CD4-positive, alpha-beta memory T cell (primary cell): ENCODE measurements at regions not wholly inside any gene's neighbourhood (a gene's known extent, or its start where the extent isn't known, plus 50 kb on each side); places are given as distances from the start of the nearest gene placed in this dataset.
A peak's percentile ranks its signal among the peaks of the same experiment; 100 is the strongest.
"Not testable (repeated sequence)": the region's sequence is repeated elsewhere in the genome, so short reads cannot be mapped to it uniquely, and the experiment has no call there.

Experiments used
- CTCF ChIA-PET: fragments of 350-600 bp; sonication (Branson Sonifier 250); formaldehyde crosslinking; loops from one replicate; lab custom pipeline; 2021; ENCODE audit warnings: inconsistent platforms; ENCODE audit not compliant: partially characterized antibody; lab: Charles Lee
- POLR2A ChIA-PET: fragments of 350-600 bp; sonication (Branson Sonifier 250); formaldehyde crosslinking; loops from one replicate; lab custom pipeline; 2021; ENCODE audit not compliant: partially characterized antibody; lab: Charles Lee
- DNase-seq, 5 donors: peaks; one replicate each; pipeline versions ENCODE4 v3.0.0 to v3.0.0-alpha.2; 2020 to 2022; ENCODE audit warnings: mixed read lengths in 1 of 5
- H3K27ac ChIP-seq: one replicate; pipeline ENCODE4 v1.7.0; 2013; ENCODE audit warnings: low read depth, low read length
- H3K27me3 ChIP-seq: 2 replicates; pipeline ENCODE4 v1.7.0; 2013; ENCODE audit warnings: mild to moderate bottlenecking, low read length, moderate library complexity; ENCODE audit not compliant: insufficient read depth
- H3K36me3 ChIP-seq: 2 replicates; pipeline ENCODE4 v1.7.0; 2013; ENCODE audit warnings: mild to moderate bottlenecking, low read length, moderate library complexity; ENCODE audit not compliant: insufficient read depth
- H3K4me1 ChIP-seq: 2 replicates; pipeline ENCODE4 v1.7.0; 2013; ENCODE audit warnings: mild to moderate bottlenecking, low read length, moderate library complexity; ENCODE audit not compliant: insufficient read depth
- H3K4me3 ChIP-seq, 2 donors: one replicate each; pipeline ENCODE4 v1.7.0; 2013; ENCODE audit warnings: low read length in 2 of 2, mild to moderate bottlenecking in 1 of 2
- H3K9me3 ChIP-seq, 2 donors: one replicate each; pipeline ENCODE4 v1.7.0; 2013; ENCODE audit warnings: low read length in 2 of 2, control low read depth in 1 of 2; ENCODE audit not compliant: control insufficient read depth in 1 of 2
- H3K27ac Mint-ChIP-seq, 7 donors: one replicate each; pipeline ENCODE4 v1.8.0; 2020 to 2021; ENCODE audit warnings: mixed read lengths in 7 of 7, mild to moderate bottlenecking in 6 of 7, inconsistent platforms in 3 of 7, moderate library complexity in 3 of 7
- H3K27me3 Mint-ChIP-seq, 2 donors: one replicate each; pipeline ENCODE4 v1.8.0; 2020 to 2021; ENCODE audit warnings: mixed read lengths in 2 of 2
- H3K36me3 Mint-ChIP-seq, 2 donors: one replicate each; pipeline ENCODE4 v1.8.0; 2020 to 2021; ENCODE audit warnings: mixed read lengths in 2 of 2, inconsistent platforms in 1 of 2, mild to moderate bottlenecking in 1 of 2
- H3K4me1 Mint-ChIP-seq, 4 donors: one replicate each; pipeline ENCODE4 v1.8.0; 2020 to 2021; ENCODE audit warnings: mixed read lengths in 4 of 4, mild to moderate bottlenecking in 1 of 4
- H3K4me3 Mint-ChIP-seq, 8 donors: one replicate each; pipeline ENCODE4 v1.8.0; 2020 to 2021; ENCODE audit warnings: mixed read lengths in 8 of 8, mild to moderate bottlenecking in 7 of 8, moderate library complexity in 6 of 8, inconsistent platforms in 3 of 8
- H3K9me3 Mint-ChIP-seq, 8 donors: one replicate each; pipeline ENCODE4 v1.8.0; 2020 to 2021; ENCODE audit warnings: mixed read lengths in 8 of 8, mild to moderate bottlenecking in 5 of 8, inconsistent platforms in 3 of 8, moderate library complexity in 1 of 8
- intact Hi-C: fragments of 100-400 bp; cut with micrococcal nuclease; formaldehyde crosslinking; loops from one replicate; pipeline ENCODE4 v1.15.1; 2023

- POLR2A ChIA-PET, H3K27me3 ChIP-seq, H3K36me3 Mint-ChIP-seq, H3K9me3 ChIP-seq, H3K27me3 Mint-ChIP-seq, H3K9me3 Mint-ChIP-seq, H3K4me3 ChIP-seq, H3K4me3 Mint-ChIP-seq, intact Hi-C loops, H3K27ac Mint-ChIP-seq, H3K27ac ChIP-seq, H3K4me1 Mint-ChIP-seq, H3K36me3 ChIP-seq, CTCF ChIA-PET, DNase-seq, H3K4me1 ChIP-seq: not testable (repeated sequence)
These were observed 2721.7 kb upstream of the TPTE start for GRCh38 chr21:7799697-7800096.

DNA sequence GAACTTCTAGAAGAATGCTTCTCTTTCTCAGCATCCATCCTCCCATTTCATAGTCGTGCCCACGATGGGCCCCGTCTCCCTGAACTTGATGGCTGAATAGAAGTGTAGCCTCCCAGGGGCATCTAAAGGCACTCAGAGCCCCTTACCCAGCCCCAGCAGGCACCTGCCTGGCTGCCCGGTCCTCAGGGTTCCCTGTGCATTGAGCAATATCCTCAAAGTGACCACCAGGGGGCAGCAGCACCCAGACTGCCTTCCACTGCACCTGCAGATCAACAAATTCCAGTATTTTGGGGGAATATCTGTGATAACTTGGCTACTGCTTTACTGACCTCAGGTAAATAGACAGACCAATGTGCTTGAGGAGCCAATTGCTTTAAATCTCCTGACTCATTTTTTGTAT, 2707.9 kb upstream of the TPTE start:
- H3K4me1 ChIP-seq, H3K36me3 ChIP-seq, H3K27me3 Mint-ChIP-seq, H3K4me3 ChIP-seq, H3K9me3 Mint-ChIP-seq, POLR2A ChIA-PET, H3K4me1 Mint-ChIP-seq, H3K27me3 ChIP-seq, intact Hi-C loops, H3K9me3 ChIP-seq, H3K4me3 Mint-ChIP-seq, H3K27ac ChIP-seq, H3K36me3 Mint-ChIP-seq, DNase-seq, H3K27ac Mint-ChIP-seq, CTCF ChIA-PET: not testable (repeated sequence)

DNA sequence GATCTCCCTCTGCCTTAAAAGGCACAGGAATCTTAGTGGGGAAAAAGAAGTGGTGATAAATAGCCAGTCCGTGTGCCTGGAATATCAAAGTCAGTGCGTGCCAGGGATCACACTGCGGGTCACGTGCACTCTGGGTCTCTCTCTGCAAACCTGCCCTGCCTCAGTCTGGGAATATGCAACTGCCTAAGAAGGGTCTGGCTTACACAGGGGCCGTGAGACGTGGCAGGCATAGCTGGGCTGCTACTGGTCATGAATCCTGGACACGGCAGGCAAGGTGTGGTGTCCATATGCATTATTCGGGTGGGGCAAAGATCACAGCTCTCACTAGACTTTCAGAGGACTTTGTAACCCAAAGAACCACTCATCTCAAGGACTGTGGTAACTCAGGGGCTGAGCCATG, 2704.4 kb upstream of the TPTE start:
- H3K4me3 Mint-ChIP-seq, H3K27ac Mint-ChIP-seq, H3K36me3 ChIP-seq, H3K9me3 Mint-ChIP-seq, POLR2A ChIA-PET, intact Hi-C loops, H3K4me1 ChIP-seq, H3K4me1 Mint-ChIP-seq, DNase-seq, H3K36me3 Mint-ChIP-seq, H3K27me3 ChIP-seq, H3K9me3 ChIP-seq, CTCF ChIA-PET, H3K27me3 Mint-ChIP-seq, H3K27ac ChIP-seq, H3K4me3 ChIP-seq: not testable (repeated sequence)

GRCh38 chr21:7819301-7819700, 2702.1 kb upstream of the TPTE start:
- H3K4me3 Mint-ChIP-seq, H3K4me1 Mint-ChIP-seq, POLR2A ChIA-PET: not testable (repeated sequence)

DNA sequence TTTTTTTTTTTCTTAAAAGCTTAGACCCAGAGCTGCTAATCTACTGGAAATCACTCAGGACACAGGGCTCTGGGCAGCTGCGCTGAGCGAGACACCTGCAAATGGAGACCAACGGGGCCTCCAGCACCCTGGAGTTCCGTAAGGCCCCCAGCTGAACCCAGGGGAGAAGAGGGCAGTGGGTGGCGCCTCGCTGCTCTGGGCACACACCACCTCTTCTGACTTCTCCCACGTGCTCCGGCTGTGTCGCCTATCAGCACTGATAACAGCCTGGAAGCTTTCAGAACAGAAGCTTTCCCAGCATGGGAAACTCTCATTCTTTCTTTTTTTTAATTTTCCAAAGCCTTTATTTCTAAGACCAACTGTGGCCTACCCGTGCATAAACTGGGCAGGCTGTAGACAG, 2695.8 kb upstream of the TPTE start:
- H3K4me3 ChIP-seq, H3K4me1 ChIP-seq, POLR2A ChIA-PET, H3K4me1 Mint-ChIP-seq, H3K27ac Mint-ChIP-seq, CTCF ChIA-PET, intact Hi-C loops, H3K4me3 Mint-ChIP-seq, DNase-seq, H3K9me3 Mint-ChIP-seq, H3K27me3 Mint-ChIP-seq, H3K9me3 ChIP-seq, H3K27me3 ChIP-seq, H3K36me3 ChIP-seq, H3K27ac ChIP-seq, H3K36me3 Mint-ChIP-seq: not testable (repeated sequence)

More at GRCh38 chr21:7819301-7819700, 2702.1 kb upstream of the TPTE start:
- H3K27ac ChIP-seq, H3K27ac Mint-ChIP-seq, H3K27me3 ChIP-seq, H3K36me3 Mint-ChIP-seq, H3K4me1 ChIP-seq, CTCF ChIA-PET, intact Hi-C loops, H3K9me3 Mint-ChIP-seq, H3K9me3 ChIP-seq, H3K4me3 ChIP-seq, H3K36me3 ChIP-seq, H3K27me3 Mint-ChIP-seq: not testable (repeated sequence)
- peak in 1 of 5 donors; percentile 1 for DNase-seq

DNA sequence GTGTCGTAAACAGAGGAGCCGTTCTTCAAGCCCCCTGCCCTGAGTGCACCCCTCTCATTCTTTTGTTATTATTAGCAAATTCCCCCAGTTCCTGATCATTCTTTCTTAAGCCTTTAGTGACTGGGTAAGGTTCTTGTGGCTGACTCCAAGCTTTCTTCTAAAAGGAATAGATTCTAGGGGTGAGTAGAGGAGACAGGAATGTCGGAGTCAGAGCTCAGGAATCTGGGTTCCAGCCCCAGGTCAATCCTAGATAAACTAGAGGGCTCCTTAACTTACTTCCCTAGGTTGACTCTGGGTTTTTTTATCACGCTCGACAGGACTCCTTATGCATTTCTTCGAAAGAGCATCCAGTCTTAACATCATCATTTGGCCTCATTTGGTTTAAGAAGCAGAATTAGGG, 2695.2 kb upstream of the TPTE start:
- H3K9me3 ChIP-seq, H3K27me3 ChIP-seq, H3K27me3 Mint-ChIP-seq, H3K27ac Mint-ChIP-seq, DNase-seq, H3K9me3 Mint-ChIP-seq, H3K4me1 Mint-ChIP-seq, H3K36me3 Mint-ChIP-seq, H3K4me1 ChIP-seq, H3K36me3 ChIP-seq, H3K4me3 ChIP-seq, H3K27ac ChIP-seq, intact Hi-C loops, POLR2A ChIA-PET, H3K4me3 Mint-ChIP-seq, CTCF ChIA-PET: not testable (repeated sequence)

DNA sequence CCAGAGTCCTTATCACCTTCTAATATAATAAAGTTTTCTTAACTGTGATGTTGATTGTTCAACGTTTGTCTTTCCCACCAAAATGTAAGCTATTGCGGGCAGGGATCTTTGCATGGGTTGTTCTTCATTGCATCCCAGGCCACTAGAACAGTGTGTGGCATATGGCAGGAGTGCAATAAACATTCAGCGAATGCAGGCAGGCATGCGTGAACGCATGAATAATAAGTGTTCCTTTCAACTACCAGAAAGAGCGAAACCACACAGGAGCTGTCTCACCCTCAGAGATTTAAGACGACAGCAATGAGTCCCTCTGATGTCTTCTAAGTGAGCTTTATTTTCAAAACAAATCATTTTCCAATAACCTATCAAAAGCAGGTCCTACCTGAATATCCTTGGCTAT, 2693.1 kb upstream of the TPTE start:
- POLR2A ChIA-PET, H3K27me3 ChIP-seq, H3K4me1 ChIP-seq, H3K9me3 Mint-ChIP-seq, DNase-seq, H3K9me3 ChIP-seq, CTCF ChIA-PET, H3K4me1 Mint-ChIP-seq, H3K27me3 Mint-ChIP-seq, H3K36me3 ChIP-seq, H3K27ac Mint-ChIP-seq, H3K4me3 ChIP-seq, H3K27ac ChIP-seq, H3K36me3 Mint-ChIP-seq, H3K4me3 Mint-ChIP-seq, intact Hi-C loops: not testable (repeated sequence)

- H3K4me3 Mint-ChIP-seq, CTCF ChIA-PET, H3K27me3 ChIP-seq, H3K9me3 Mint-ChIP-seq, POLR2A ChIA-PET, H3K9me3 ChIP-seq, H3K4me3 ChIP-seq, DNase-seq, H3K27me3 Mint-ChIP-seq, H3K27ac Mint-ChIP-seq, H3K4me1 Mint-ChIP-seq, H3K27ac ChIP-seq, H3K4me1 ChIP-seq, H3K36me3 Mint-ChIP-seq, intact Hi-C loops, H3K36me3 ChIP-seq: not testable (repeated sequence)
These were observed 2692.0 kb upstream of the TPTE start for GRCh38 chr21:7829411-7829810.
